ENCODE measurements at regions not wholly inside any gene's neighbourhood (a gene's known extent, or its start where the extent isn't known, plus 50 kb on each side); places are given as distances from the start of the nearest gene placed in this dataset.
"Not testable (repeated sequence)": the region's sequence is repeated elsewhere in the genome, so short reads cannot be mapped to it uniquely, and the experiment has no call there.

GRCh38 chr18:30788411-30788991 is 254.0 kb downstream of the DSC3 start:
- TF ChIP-seq, protein P1, sequence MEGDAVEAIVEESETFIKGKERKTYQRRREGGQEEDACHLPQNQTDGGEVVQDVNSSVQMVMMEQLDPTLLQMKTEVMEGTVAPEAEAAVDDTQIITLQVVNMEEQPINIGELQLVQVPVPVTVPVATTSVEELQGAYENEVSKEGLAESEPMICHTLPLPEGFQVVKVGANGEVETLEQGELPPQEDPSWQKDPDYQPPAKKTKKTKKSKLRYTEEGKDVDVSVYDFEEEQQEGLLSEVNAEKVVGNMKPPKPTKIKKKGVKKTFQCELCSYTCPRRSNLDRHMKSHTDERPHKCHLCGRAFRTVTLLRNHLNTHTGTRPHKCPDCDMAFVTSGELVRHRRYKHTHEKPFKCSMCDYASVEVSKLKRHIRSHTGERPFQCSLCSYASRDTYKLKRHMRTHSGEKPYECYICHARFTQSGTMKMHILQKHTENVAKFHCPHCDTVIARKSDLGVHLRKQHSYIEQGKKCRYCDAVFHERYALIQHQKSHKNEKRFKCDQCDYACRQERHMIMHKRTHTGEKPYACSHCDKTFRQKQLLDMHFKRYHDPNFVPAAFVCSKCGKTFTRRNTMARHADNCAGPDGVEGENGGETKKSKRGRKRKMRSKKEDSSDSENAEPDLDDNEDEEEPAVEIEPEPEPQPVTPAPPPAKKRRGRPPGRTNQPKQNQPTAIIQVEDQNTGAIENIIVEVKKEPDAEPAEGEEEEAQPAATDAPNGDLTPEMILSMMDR (IDR thresholded peaks at IDR 0.05; ENCODE audit: poor library complexity) = not testable (repeated sequence)
- TF ChIP-seq EZH2 (IDR thresholded peaks at IDR 0.05; ENCODE audit: borderline replicate concordance) = not testable (repeated sequence)

All from hepatocyte (in vitro differentiated cells).